Subcutaneous abdominal adipose tissue (tissue), 5 donors: ENCODE measurements at regions not wholly inside any gene's neighbourhood (a gene's known extent, or its start where the extent isn't known, plus 50 kb on each side); places are given as distances from the start of the nearest gene placed in this dataset.

Experiments used
- H3K27ac ChIP-seq: one replicate; pipeline ENCODE4 v1.7.0; 2013; ENCODE audit warnings: low read depth, mild to moderate bottlenecking, inconsistent platforms, low read length, moderate library complexity
- H3K27me3 ChIP-seq, 5 donors: one replicate each; pipeline ENCODE4 v1.7.0; 2013; ENCODE audit warnings: low read length in 5 of 5, inconsistent platforms in 1 of 5; ENCODE audit not compliant: control insufficient read depth in 5 of 5, insufficient read depth in 4 of 5
- H3K36me3 ChIP-seq, 5 donors: one replicate each; pipeline ENCODE4 v1.7.0; 2013; ENCODE audit warnings: low read length in 5 of 5; ENCODE audit not compliant: control insufficient read depth in 5 of 5, insufficient read depth in 5 of 5
- H3K4me1 ChIP-seq, 5 donors: one replicate each; pipeline ENCODE4 v1.7.0; 2013; ENCODE audit warnings: low read length in 5 of 5, mild to moderate bottlenecking in 3 of 5, moderate library complexity in 1 of 5; ENCODE audit not compliant: control insufficient read depth in 5 of 5, insufficient read depth in 5 of 5
- H3K4me3 ChIP-seq, 5 donors: one replicate each; pipeline ENCODE4 v1.7.0; 2013; ENCODE audit warnings: low read length in 5 of 5, low read depth in 1 of 5
- H3K9ac ChIP-seq, 5 donors: one replicate each; pipeline ENCODE4 v1.7.0; 2013; ENCODE audit warnings: low read length in 5 of 5, mild to moderate bottlenecking in 4 of 5, moderate library complexity in 3 of 5
- H3K9me3 ChIP-seq, 5 donors: one replicate each; pipeline ENCODE4 v1.7.0; 2013; ENCODE audit warnings: low read length in 5 of 5; ENCODE audit not compliant: control insufficient read depth in 5 of 5
- donor health status: healthy.
- donor health status: healthy.
- donor health status: healthy.
- donor health status: healthy.
- donor health status: healthy.

DNA sequence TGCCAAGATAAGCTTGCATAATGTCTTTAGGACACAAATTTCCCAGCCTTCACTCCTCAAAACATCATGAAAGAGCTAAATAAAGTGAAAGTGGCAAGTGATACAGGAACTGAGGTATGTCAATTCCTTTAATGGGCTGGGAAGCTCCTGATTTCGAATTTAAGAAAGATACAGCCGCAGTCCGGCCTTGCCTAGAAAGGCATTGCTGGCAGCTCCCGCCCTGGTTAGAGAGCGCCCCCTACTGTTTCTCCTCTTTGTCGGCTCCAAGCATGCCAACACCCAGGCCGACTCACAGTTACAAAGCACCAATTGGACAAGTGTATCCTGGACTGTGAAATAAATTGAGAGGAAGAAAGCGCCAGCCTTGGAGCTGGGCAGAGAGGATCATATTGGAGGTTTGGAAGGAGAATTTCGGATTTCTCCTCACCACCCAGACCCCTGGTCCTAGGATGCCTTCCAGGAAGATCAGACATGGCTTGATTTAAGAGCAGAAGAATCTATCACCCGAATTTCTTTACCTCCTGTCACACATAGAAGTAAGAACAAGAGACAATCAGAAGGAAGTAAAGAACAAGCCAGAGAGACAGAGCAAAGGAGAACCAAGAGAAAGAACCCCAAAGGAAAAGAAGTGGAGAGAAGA lies 84.0 kb downstream of the FAM76B start:
- Histone ChIP-seq H3K27ac (no peak overlapping the region), H3K4me1 (peaks cover 0 to 15% (median 6%) of the 10 kb centered on the region in 5 donors), H3K9me3 (no peaks in the 10 kb centered on the region), H3K27me3 (no peaks in the 10 kb centered on the region), H3K4me3 (no peak overlapping the region), H3K36me3 (no peaks in the 10 kb centered on the region), H3K9ac (no peak overlapping the region)

DNA sequence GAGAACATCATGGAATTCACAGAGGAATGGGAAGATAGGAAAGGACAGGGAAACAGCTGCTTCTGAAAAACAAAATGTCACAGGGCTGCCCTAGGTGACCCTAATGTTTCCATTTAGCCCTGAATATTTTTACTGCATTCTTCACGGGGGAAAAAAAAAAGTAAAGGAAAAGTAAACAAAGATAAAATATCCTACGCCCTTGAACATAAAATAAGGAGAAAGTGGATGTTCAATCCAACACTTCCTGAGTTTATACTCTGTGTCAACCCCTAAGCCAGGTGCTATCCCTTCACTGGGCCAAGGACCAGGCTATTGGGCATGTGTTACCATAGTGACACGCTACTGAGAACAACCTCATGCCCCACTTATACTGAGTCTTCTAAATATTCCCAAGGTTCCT lies 84.7 kb downstream of the FAM76B start:
- H3K36me3 ChIP-seq, result no peaks in the 10 kb centered on the region
- no peaks in the 10 kb centered on the region for H3K27me3 ChIP-seq
- no peak overlapping the region for H3K27ac ChIP-seq
- peaks cover 0 to 15% (median 6%) of the 10 kb centered on the region in 5 donors for H3K4me1 ChIP-seq
- H3K9ac ChIP-seq, result no peak overlapping the region
- H3K9me3 ChIP-seq, result no peaks in the 10 kb centered on the region
- H3K4me3 ChIP-seq, result no peak overlapping the region

DNA sequence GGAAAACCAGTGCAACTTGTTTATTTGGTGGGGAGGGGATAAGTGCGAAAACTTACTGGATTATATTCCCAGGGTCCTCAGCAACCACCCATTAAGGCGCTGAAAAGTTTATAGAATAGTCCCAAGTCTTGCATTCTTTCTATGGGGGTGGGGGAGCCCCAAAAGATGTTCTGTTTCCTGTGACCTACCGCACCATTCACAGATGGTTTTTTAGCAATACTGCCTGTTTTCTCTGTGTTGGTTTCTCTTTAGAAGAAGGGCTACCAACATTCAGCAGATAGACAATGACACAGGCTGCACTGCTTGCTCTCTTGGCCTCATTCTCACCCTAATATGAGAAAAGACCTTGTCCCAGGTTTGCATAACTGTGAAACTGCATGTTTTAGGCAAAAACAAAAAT lies 86.5 kb downstream of the FAM76B start:
- Histone ChIP-seq H3K4me1 (peaks cover 0 to 22% (median 11%) of the 10 kb centered on the region in 5 donors), H3K9ac (no peak overlapping the region)

DNA sequence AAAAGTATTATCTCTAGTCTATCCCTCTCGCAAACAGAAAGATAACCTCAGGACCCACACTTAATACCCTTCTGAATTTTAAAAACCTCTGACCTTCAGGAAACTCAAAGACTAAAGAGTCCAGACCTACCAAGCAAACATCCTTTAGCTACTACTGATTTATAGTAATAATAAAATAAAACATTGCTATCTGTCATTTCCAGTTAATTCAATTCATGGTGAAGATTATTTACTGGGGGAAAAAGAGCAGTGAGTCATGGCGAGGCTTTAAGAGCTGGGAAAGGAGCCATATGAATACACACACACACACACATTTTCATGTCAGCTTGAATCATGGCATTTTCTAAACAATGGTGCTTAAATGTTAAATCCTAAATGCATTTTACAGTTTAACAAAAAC lies 87.1 kb downstream of the FAM76B start:
- Histone ChIP-seq H3K27me3 (no peaks in the 10 kb centered on the region), H3K9ac (no peak overlapping the region), H3K9me3 (no peaks in the 10 kb centered on the region), H3K4me1 (peaks cover 0 to 27% (median 16%) of the 10 kb centered on the region in 5 donors), H3K27ac (no peak overlapping the region), H3K4me3 (no peak overlapping the region), H3K36me3 (no peaks in the 10 kb centered on the region)

More for the DNA sequence above, 86.5 kb downstream of the FAM76B start:
- H3K27me3 ChIP-seq, result no peaks in the 10 kb centered on the region
- no peak overlapping the region for H3K4me3 ChIP-seq
- H3K27ac ChIP-seq, result no peak overlapping the region
- H3K9me3 ChIP-seq, result no peaks in the 10 kb centered on the region
- H3K36me3 ChIP-seq, result no peaks in the 10 kb centered on the region

DNA sequence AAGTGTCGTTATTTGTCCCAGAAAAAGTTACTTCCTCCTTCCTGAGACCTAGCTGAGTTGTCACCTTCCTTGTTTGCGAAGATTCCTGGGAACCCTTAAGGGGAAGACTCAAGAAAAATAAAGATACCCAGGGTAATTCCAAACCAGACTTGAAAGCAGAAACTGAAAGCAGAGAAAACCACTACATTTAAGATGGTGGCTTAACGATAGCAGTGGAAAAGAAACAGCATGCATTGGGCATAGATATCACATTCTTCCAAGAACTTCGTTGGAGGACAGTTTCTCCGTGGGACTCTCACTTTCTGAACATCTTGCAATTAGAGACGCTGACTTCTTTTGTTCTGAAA lies 89.1 kb downstream of the FAM76B start:
- Histone ChIP-seq H3K27ac (no peak overlapping the region), H3K4me3 (no peak overlapping the region), H3K9ac (no peak overlapping the region), H3K4me1 (peaks cover 0 to 25% (median 16%) of the 10 kb centered on the region in 5 donors), H3K9me3 (no peaks in the 10 kb centered on the region), H3K27me3 (no peaks in the 10 kb centered on the region), H3K36me3 (no peaks in the 10 kb centered on the region)

DNA sequence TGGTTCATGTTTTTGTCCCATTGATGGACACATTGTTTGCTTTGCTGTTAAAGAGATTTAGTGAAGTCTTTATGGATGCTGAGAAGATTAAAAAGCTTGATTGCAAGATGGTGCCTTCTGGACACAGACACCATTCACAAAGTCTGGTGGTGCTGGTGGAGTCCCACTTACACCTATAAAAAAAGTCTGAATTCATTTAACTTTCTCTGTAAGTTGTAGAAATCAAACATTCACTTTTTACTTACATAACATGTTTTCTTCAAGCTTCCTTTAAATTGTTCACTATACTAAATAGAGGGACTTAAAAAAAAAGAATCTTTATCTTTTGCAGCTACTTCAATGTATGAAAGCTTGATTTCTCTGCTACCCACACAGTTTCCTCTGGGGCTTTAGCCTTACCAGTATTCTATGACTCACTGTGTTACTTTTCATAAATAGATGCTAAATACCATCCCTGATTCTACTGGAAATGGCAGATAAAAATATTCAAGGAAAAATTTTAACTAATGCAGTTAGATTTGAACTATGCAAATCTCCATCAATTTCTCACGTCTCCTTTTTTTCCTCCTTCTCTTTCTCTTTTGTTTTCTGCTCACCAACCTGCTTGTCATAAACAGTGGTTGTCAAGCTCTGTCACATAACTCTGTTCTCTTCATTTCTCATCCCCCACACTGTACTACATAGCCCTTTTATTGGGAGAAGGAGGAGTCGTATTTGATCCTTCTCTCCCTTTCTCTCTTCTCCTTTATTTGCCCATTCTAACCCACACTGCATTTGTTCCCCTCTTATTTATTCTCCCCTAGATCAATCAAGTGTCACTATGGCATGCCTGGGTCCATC lies 89.7 kb downstream of the FAM76B start:
- Histone ChIP-seq H3K4me3 (no peak overlapping the region), H3K27ac (no peak overlapping the region), H3K27me3 (no peaks in the 10 kb centered on the region), H3K4me1 (peaks cover 0 to 19% (median 14%) of the 10 kb centered on the region in 5 donors), H3K36me3 (no peaks in the 10 kb centered on the region), H3K9me3 (no peaks in the 10 kb centered on the region), H3K9ac (no peak overlapping the region)

DNA sequence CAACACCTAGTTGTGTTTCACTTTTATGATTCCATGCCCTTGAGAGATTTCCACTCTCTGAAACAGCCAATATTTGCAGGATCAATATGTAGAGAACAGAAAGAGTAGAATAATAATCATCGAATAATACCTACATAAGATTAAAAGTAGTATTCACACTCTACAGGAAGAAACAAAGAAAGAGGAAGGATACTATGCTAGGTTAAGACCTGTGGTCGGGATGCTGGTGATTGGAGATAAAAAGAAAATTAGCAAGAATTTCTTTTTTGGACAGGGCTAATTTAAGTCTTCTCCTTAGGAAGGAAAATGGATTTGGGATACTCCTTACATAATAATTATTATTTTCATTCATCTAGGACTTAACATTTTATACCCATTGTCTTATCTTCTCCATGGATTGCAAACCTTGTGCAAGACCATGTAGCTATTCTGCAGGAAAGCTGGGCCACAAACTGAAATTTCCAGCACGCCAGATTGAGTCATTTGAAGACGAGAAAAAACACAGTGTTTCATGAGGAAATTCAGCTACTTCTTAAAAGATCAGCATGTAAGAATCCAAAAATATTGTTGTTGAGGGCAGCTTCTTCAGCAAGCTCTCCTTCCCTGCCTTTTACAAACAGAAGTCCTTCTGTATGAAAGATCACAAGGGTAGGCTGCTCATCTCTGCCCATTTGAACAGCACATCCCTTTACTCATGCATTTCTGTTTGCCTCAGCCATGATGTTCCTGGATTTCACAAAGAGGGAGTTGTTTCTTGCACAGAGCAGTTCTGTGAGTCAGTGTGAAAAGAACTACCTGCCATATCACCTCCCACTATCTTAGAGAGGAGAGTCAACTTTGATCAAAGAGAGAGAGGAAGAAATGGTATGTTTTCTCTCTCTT lies 90.7 kb downstream of the FAM76B start:
- no peak overlapping the region for H3K27ac ChIP-seq

DNA sequence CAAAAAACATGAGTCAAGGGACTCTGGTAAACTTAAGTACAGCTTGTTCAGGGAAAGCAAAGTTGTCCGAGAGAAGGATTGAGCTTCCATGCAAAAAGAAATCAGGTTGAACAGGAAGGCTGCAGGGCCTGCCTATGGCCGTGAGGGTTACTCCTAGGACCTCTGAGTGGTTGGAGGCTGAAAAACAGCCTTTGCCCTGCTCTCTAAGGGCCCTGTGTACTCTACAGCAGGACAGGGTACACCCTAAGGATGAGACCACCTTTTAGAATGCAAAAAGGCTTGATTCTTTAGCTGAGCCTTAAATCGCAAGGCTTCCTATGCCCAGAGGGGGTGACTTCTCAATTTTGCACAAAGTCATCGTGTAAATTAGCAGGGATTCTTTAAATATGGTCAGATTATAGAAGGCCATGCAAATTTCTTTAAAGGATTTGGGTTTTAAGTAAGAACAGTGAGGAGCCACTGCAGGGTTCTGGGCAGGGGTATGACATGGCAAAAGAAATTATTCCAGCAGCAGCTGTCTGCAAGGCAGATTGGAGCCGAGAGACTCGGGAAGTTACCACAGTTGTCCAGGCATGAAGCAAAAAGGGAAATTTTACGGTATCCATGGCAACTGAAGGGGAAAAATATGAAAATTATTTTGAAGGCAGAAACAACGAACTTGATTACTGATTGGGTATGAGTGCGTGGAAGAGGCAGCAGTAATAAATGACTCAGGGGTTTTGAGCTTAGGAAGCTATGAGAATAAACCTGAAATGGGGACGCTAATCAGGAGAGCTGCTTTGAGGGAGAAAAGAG lies 91.8 kb downstream of the FAM76B start:
- H3K36me3 ChIP-seq, result no peaks in the 10 kb centered on the region
- peaks cover 0 to 19% (median 11%) of the 10 kb centered on the region in 5 donors for H3K4me1 ChIP-seq
- H3K27ac ChIP-seq, result no peak overlapping the region
- H3K9ac ChIP-seq, result no peak overlapping the region
- H3K9me3 ChIP-seq, result no peaks in the 10 kb centered on the region
- no peaks in the 10 kb centered on the region for H3K27me3 ChIP-seq
- H3K4me3 ChIP-seq, result no peak overlapping the region

More for the DNA sequence above, 90.7 kb downstream of the FAM76B start:
- Histone ChIP-seq H3K9me3 (no peaks in the 10 kb centered on the region), H3K27me3 (no peaks in the 10 kb centered on the region), H3K4me3 (no peak overlapping the region), H3K9ac (no peak overlapping the region), H3K36me3 (no peaks in the 10 kb centered on the region), H3K4me1 (peaks cover 0 to 19% (median 14%) of the 10 kb centered on the region in 5 donors)

DNA sequence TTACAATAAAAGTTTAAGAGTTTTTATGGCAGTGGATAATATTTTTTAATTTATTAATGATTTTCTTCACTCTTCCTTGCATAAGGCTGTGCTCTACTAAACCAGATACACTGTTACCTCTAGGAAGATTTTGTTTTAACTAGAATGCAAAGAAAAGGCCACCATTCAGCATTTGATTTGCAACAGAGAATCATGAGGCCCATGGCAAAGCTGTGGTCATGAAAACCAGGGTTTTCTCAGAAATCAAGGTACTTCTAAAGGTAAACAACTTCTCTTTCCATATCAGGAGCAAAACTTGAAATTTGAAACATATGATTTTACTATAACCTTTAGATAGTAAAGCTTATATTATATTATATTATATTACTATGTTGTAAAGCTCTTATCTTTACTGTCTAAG lies 94.4 kb downstream of the FAM76B start:
- Histone ChIP-seq H3K27ac (no peak overlapping the region), H3K9ac (no peak overlapping the region), H3K27me3 (no peaks in the 10 kb centered on the region), H3K4me1 (peaks cover 0 to 19% (median 11%) of the 10 kb centered on the region in 5 donors), H3K4me3 (no peak overlapping the region), H3K36me3 (no peaks in the 10 kb centered on the region), H3K9me3 (no peaks in the 10 kb centered on the region)
